SK-N-MC (cell line): ENCODE measurements at regions not wholly inside any gene's neighbourhood (a gene's known extent, or its start where the extent isn't known, plus 50 kb on each side); places are given as distances from the start of the nearest gene placed in this dataset.
"Not testable (repeated sequence)": the region's sequence is repeated elsewhere in the genome, so short reads cannot be mapped to it uniquely, and the experiment has no call there.

Source experiments
- DNase-seq: peaks from one replicate; pipeline ENCODE4 v3.0.0-alpha.2; 2011; ENCODE audit warnings: low read depth, low spot score
- H3K27ac ChIP-seq: fragments of 200-600 bp; sonication (generic); 2 replicates; pipeline ENCODE4 v1.5.1; 2016; ENCODE audit warnings: mixed run types
- H3K36me3 ChIP-seq: fragments of 200-600 bp; sonication (generic); 2 replicates; pipeline ENCODE4 v1.6.1; 2017; ENCODE audit warnings: antibody characterized with exemption, low read length, mixed read lengths; ENCODE audit not compliant: insufficient read depth
- H3K4me3 ChIP-seq: fragments of 200-600 bp; sonication (generic); 2 replicates; pipeline ENCODE4 v1.5.1; 2016
- H3K9ac ChIP-seq: fragments of 200-600 bp; sonication (generic); 2 replicates; pipeline ENCODE4 v1.8.0; 2017; ENCODE audit warnings: mixed run types, mixed read lengths; ENCODE audit not compliant: insufficient read length
- H3K9me3 ChIP-seq: fragments of 200-600 bp; sonication (generic); 2 replicates; pipeline ENCODE4 v1.6.1; 2017; ENCODE audit warnings: low read depth, mild to moderate bottlenecking, antibody characterized with exemption, low read length, moderate library complexity, mixed read lengths
- EZH2 ChIP-seq: fragments of 200-600 bp; sonication (generic); IDR thresholded peaks from one replicate; pipeline ENCODE4 v1.6.1; 2017; ENCODE audit warnings: antibody characterized with exemption
- FOXP2 ChIP-seq: optimal IDR thresholded peaks from 2 replicates; pipeline ENCODE3; 2011; ENCODE audit warnings: mild to moderate bottlenecking, moderate library complexity; ENCODE audit not compliant: insufficient read depth; ENCODE audit errors: extremely low read length, control extremely low read depth
- POLR2AphosphoS5 ChIP-seq: IDR thresholded peaks from 2 replicates; pipeline ENCODE4 v1.6.1; 2012; ENCODE audit warnings: mild to moderate bottlenecking, low read depth, low read length, borderline replicate concordance

- no peak for DNase-seq
- TF ChIP-seq POLR2AphosphoS5 = no peak
- no peak for TF ChIP-seq FOXP2
- TF ChIP-seq EZH2 = no peak
- H3K4me3 ChIP-seq = no peak overlapping the region
- H3K27ac ChIP-seq = no peak overlapping the region
- H3K36me3 ChIP-seq = no peaks in the 10 kb centered on the region
- H3K9me3 ChIP-seq = peaks cover 2% of the 10 kb centered on the region; the same call in 1 of the 2 replicates
- H3K9ac ChIP-seq = no peak overlapping the region
Observed at GRCh38 chr2:222362336-222362735, 62.0 kb upstream of the SGPP2 start.

GRCh38 chr2:222364285-222364895 lies 60.0 kb upstream of the SGPP2 start:
- Histone ChIP-seq H3K27ac (peak overlapping the region; percentile 81), H3K9me3 (peaks cover 2% of the 10 kb centered on the region; the same call in 1 of the 2 replicates), H3K4me3 (peak overlapping the region; percentile 11; the same call in 1 of the 2 replicates), H3K9ac (no peak overlapping the region), H3K36me3 (no peaks in the 10 kb centered on the region)
- no peak for TF ChIP-seq FOXP2
- TF ChIP-seq EZH2 = no peak
- no peak for TF ChIP-seq POLR2AphosphoS5
- peak; percentile 45 for DNase-seq

- not testable (repeated sequence) for DNase-seq, H3K4me3 ChIP-seq, H3K9me3 ChIP-seq, H3K27ac ChIP-seq, H3K36me3 ChIP-seq, H3K9ac ChIP-seq
Observed at GRCh38 chr2:222368280-222368679, 56.1 kb upstream of the SGPP2 start.

GRCh38 chr2:222372993-222373392 lies 51.4 kb upstream of the SGPP2 start:
- Histone ChIP-seq H3K9ac (no peak overlapping the region), H3K27ac (no peak overlapping the region), H3K36me3 (no peaks in the 10 kb centered on the region), H3K9me3 (no peaks in the 10 kb centered on the region), H3K4me3 (no peak overlapping the region)
- TF ChIP-seq EZH2 (no peak), POLR2AphosphoS5 (no peak), FOXP2 (no peak)
- no peak for DNase-seq
